GM18868 (cell line): ENCODE measurements at regions not wholly inside any gene's neighbourhood (a gene's known extent, or its start where the extent isn't known, plus 50 kb on each side); places are given as distances from the start of the nearest gene placed in this dataset.

Source experiments
- ATAC-seq: cut with Tn5 transposase; IDR thresholded peaks from one replicate; pipeline ENCODE4 v1.9.1; 2021; ENCODE audit warnings: mild to moderate bottlenecking, moderate library complexity; ENCODE audit not compliant: unreplicated experiment

GRCh38 chr5:147162740-147163139 lies 72.1 kb upstream of the STK32A start:
- ATAC-seq, result no peak

GRCh38 chr5:147167529-147167928 lies 67.3 kb upstream of the STK32A start:
- ATAC-seq, result no peak

GRCh38 chr5:147168578-147169327 lies 66.1 kb upstream of the STK32A start:
- no peak for ATAC-seq

- no peak for ATAC-seq
Measured at GRCh38 chr5:147169399-147169798, 65.4 kb upstream of the STK32A start.

- no peak for ATAC-seq
Measured at GRCh38 chr5:147169901-147170300, 64.9 kb upstream of the STK32A start.

- ATAC-seq, result no peak
Measured at GRCh38 chr5:147170603-147171002, 64.2 kb upstream of the STK32A start.

GRCh38 chr5:147174671-147175265 lies 60.1 kb upstream of the STK32A start:
- ATAC-seq, result no peak

GRCh38 chr5:147175516-147176097 lies 59.2 kb upstream of the STK32A start:
- ATAC-seq, result no peak

GRCh38 chr5:147176422-147176821 lies 58.4 kb upstream of the STK32A start:
- no peak for ATAC-seq

- no peak for ATAC-seq
Measured at GRCh38 chr5:147177125-147177840, 57.5 kb upstream of the STK32A start.

- ATAC-seq, result no peak
Measured at GRCh38 chr5:147179562-147180147, 55.2 kb upstream of the STK32A start.

- no peak for ATAC-seq
Measured at GRCh38 chr5:147180751-147181150, 54.1 kb upstream of the STK32A start.
